Lower leg skin (tissue), 4 donors: ENCODE measurements at regions not wholly inside any gene's neighbourhood (a gene's known extent, or its start where the extent isn't known, plus 50 kb on each side); places are given as distances from the start of the nearest gene placed in this dataset.

ENCODE experiments used
- DNase-seq, 2 donors: peaks; one replicate each; pipeline ENCODE4 v3.0.0-alpha.2; 2019; ENCODE audit warnings: low spot score in 2 of 2
- H3K4me3 ChIP-seq: fragments of 200-600 bp; sonication (generic); 2 replicates; pipeline ENCODE4 v1.5.1; 2017; ENCODE audit warnings: mild to moderate bottlenecking, low read depth; ENCODE audit not compliant: poor library complexity, severe bottlenecking
- POLR2A ChIP-seq, 2 donors: fragments of 450-650 bp; IDR thresholded peaks; one replicate each; pipeline ENCODE4 v1.6.1; 2016 to 2017; ENCODE audit warnings: antibody characterized with exemption in 2 of 2, mild to moderate bottlenecking in 1 of 2, moderate library complexity in 1 of 2
- WGBS, 2 donors: methylation state at CpG; one replicate each; pipeline ENCODE4 v1.1.5; 2018; 5-methylcytosine and 5-hydroxymethylcytosine counted together
- intact Hi-C: fragments of 100-400 bp; cut with DNase I; formaldehyde crosslinking; loops from one replicate; pipeline ENCODE4 v1.15.0; 2023; ENCODE audit warnings: low total_unique reads
- TF ChIP-seq, protein P1 (sequence below), 3 donors: fragments of 450-650 bp; IDR thresholded peaks; one replicate each; pipeline ENCODE4 v1.5.1; 2016; ENCODE audit warnings: antibody characterized with exemption in 3 of 3, mild to moderate bottlenecking in 3 of 3, moderate library complexity in 2 of 3

DNA sequence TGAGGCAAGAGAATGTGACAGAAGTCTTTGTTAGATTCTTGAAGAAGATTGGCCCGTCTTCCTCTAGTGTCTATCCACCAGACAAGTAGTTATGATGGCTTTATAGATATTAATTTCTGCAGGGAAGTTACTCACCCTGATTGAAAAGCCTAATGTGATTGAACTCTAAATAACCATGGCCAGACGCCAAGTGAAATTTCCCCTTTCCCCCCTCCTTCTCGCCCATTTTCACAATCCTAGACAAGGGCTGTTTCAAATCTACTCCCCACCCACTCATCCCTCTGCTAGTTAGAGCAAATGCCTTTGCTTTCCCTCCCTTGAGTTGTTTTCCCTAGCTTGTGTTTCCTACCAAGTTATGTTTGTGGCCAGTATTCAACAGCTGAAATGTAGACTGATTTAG, 182.5 kb downstream of the TMEM167A start:
- TF ChIP-seq, protein P1, sequence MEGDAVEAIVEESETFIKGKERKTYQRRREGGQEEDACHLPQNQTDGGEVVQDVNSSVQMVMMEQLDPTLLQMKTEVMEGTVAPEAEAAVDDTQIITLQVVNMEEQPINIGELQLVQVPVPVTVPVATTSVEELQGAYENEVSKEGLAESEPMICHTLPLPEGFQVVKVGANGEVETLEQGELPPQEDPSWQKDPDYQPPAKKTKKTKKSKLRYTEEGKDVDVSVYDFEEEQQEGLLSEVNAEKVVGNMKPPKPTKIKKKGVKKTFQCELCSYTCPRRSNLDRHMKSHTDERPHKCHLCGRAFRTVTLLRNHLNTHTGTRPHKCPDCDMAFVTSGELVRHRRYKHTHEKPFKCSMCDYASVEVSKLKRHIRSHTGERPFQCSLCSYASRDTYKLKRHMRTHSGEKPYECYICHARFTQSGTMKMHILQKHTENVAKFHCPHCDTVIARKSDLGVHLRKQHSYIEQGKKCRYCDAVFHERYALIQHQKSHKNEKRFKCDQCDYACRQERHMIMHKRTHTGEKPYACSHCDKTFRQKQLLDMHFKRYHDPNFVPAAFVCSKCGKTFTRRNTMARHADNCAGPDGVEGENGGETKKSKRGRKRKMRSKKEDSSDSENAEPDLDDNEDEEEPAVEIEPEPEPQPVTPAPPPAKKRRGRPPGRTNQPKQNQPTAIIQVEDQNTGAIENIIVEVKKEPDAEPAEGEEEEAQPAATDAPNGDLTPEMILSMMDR (IDR thresholded peaks at IDR 0.05), result no peak
- TF ChIP-seq POLR2A (IDR thresholded peaks at IDR 0.05), result no peak
- no peak for DNase-seq
- no peak overlapping the region for H3K4me3 ChIP-seq
- intact Hi-C loops, result no loop called here
- WGBS, 2 donors, result 6 to 8% methylated on average over 3 of the region's 3 CpGs

DNA sequence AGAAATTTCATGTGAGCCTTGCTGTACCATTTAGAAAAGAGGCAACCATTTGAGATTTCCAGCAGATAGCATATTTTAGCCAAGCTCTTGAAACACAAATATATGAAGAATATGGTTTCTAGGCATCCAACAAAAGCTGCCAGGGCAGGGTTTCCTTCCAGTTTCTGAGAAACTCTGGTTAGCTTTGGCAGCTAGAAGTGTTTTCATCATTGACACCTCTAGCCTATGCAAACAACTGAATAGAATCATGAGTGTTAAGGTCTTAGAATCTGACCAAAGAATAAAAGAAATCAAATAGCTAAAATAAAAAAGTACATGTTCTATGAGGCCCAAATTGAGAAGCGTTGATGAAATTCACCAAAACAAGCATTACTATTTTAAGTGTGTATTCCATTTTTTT, 188.1 kb downstream of the TMEM167A start:
- 97 to 100% methylated on average over 1 of the region's 1 CpG for WGBS, 2 donors
- intact Hi-C loops, result no loop called here
- TF ChIP-seq, protein P1 (IDR thresholded peaks at IDR 0.05), result no peak
- no peak for TF ChIP-seq POLR2A (IDR thresholded peaks at IDR 0.05)
- H3K4me3 ChIP-seq, result no peak overlapping the region
- DNase-seq, result no peak

DNA sequence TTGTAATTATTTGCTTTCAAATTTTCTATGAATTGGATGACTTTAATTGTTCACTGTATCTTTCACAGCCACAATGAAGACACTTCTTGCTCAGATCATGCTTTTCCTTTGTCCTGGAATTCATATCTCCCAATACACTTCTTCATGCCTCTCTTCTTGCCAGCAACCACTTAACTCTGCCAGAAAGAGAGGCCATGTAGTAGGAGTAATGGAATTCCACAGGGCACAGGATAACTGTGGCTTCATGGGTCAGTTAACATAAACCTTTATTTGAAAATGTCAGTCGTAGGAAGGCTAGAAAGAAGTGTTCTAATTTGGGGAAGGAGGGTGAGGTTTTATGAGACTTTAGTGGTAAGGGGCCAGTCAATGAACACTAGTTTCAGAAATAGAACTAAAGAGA, 190.3 kb downstream of the TMEM167A start:
- H3K4me3 ChIP-seq, result no peak overlapping the region
- no peak for DNase-seq
- intact Hi-C loops, result no loop called here
- TF ChIP-seq, protein P1 (IDR thresholded peaks at IDR 0.05), result no peak
- no peak for TF ChIP-seq POLR2A (IDR thresholded peaks at IDR 0.05)
- WGBS, 2 donors, result 62 to 65% methylated on average over 1 of the region's 1 CpG

DNA sequence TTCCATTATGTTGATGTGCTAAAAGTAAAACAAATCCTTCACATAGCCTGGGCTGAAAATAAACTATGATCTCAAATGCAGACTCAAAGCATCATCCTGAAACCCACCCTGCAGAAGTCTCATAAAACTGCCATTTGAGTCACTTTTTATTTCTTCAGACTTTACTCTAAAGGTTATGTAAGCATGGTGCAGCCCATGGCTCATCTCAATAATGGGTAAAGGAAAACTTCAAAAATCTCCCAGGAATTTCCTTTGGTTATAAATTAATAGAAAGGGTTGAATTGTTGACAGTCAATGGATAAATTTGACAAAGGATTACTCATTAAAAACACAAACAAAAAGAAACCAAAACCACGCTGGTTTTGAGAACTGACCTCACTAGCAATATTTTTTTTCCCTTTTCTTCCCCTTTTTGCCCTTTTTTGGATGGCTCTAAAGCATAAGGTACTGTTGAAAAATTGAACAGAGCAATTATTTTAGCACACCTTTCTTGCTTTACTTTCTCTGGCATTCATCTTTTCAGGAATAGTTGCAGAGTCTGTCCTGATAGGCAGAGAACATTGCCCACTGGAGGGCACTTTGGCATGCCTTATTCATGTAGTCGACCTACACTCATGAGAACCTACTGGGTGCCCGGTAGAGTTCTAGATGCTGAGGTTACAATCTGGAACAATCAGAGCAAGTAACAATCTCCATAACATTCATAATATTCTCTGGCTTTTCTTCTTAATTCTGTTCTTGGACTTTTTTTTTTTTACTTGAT, 191.4 kb downstream of the TMEM167A start:
- H3K4me3 ChIP-seq, result no peak overlapping the region
- 25 to 65% methylated on average over 3 of the region's 3 CpGs for WGBS, 2 donors
- no peak for TF ChIP-seq POLR2A (IDR thresholded peaks at IDR 0.05)
- TF ChIP-seq, protein P1 (IDR thresholded peaks at IDR 0.05), result no peak
- DNase-seq, result no peak
- intact Hi-C loops, result no loop called here

DNA sequence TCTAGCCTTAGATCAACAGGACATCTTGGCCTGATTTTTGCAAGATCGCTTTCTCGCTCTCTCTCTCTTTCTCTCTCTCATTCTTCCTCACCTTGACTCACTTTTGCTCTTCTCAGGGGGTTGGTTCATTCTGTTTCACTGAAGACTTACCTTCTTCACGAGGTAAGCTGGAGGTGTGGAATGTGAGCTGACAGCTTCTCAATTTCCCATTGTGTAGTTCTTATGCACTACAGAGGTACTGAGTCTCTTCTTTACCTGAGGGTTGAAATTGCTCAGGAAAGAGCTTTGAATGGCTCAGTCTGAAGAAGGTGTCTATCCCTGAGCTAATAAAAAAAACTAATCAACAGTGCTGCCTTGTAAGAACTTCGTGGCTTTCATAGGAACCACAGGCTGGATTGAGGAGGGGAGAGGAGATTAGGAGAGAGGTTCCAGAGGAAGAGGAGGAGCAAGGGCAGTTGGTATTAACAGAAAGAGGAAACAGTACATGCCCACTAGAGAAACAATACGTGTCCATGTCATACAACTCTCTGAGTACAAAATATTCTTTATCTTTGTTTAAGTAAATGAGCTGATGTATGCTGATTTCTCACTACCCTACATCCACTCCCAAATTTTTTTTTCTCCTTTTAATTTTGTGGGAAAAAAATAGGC, 192.2 kb downstream of the TMEM167A start:
- intact Hi-C loops, result no loop called here

More for the DNA sequence above, 192.2 kb downstream of the TMEM167A start:
- 73 to 78% methylated on average over 5 of the region's 5 CpGs for WGBS, 2 donors
- H3K4me3 ChIP-seq, result no peak overlapping the region
- no peak for TF ChIP-seq POLR2A (IDR thresholded peaks at IDR 0.05)
- TF ChIP-seq, protein P1 (IDR thresholded peaks at IDR 0.05), result no peak
- no peak for DNase-seq
